DMS153 treated with DMSO at 0.1 percent for 48 hours (cell line): ENCODE measurements at regions not wholly inside any gene's neighbourhood (a gene's known extent, or its start where the extent isn't known, plus 50 kb on each side); places are given as distances from the start of the nearest gene placed in this dataset.

Source experiments
- DNase-seq: peaks from one replicate; lab custom pipeline; 2025; ENCODE audit not compliant: unreplicated experiment; lab: John Stamatoyannopoulos, UW

GRCh38 chr6:19440531-19440930 is 396.6 kb upstream of the ID4 start:
- DNase-seq, result no peak

- DNase-seq, result no peak
These were observed 393.8 kb upstream of the ID4 start for GRCh38 chr6:19443411-19443810.

- no peak for DNase-seq
These were observed 393.1 kb upstream of the ID4 start for GRCh38 chr6:19444041-19444440.

DNA sequence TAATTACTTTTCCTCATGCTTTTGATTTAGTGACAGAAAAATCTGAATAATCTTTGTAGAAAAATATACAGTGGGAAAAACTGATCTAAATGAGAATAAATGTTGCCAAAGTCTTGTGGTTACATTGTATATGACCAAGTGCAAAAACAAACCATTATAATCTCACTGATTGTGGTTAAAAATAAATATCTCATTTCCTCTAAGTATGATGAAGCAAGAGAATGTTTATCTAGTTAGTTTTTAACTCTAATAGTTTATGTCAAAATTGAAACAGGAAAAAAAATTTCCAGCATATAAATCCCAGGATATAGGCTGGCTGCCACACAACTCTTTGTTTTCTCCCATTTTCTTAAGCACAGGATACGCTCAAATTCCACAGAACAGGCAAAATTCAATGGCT is 392.7 kb upstream of the ID4 start:
- no peak for DNase-seq

- no peak for DNase-seq
These were observed 390.6 kb upstream of the ID4 start for GRCh38 chr6:19446570-19446969.

GRCh38 chr6:19450651-19451050 is 386.5 kb upstream of the ID4 start:
- no peak for DNase-seq

DNA sequence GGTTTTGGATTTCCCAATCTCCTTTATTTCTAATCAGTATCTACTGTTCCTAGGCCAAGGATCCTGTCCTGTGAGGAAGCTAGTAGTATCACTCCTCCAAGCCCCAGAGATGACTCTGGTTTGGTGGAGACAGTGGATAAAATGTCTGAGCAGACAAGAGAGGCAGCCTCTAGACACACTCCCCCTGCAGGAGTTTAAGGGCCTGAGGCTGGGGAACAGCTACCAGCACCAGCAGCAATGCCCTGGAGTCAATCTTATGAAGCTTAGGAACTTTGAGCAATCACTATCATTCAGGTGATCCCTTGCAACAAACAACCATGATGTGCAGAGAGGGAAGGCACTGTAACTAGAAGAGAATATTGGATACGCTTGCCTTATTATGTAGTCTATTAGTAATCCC is 384.7 kb upstream of the ID4 start:
- DNase-seq, result no peak

DNA sequence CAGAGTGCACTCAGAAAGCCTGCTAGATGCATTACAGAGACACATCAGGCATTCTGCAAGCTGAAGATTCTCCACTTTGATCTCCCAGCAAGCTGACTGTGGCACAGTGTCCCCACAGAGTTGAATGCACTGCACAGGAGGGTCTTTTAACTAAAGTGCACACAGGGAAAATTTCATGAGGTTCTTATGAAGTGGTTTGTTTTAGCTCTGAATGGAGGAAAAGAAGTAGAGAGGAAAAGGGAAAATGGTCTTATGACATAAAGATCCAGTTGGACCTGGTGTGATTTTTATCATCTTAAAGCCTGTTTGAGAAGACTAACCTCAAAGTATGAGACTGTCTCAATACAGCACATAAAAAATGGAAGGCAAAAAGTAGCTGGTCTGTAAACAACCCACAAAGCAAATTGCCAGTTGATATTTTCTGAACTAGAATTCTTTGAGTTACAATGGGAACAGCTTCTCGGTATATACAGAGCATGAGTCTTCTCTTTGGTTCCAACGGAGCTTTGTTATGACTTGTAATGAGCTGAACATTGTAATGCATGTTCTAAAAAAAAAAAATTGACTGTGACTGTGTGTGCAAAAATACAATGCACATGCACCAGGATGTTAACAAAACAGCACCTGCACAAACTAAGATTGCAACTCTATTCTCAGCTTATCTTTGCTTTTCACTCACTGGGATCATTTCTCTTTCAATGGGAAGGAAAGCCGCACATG is 383.0 kb upstream of the ID4 start:
- DNase-seq, result no peak

- DNase-seq, result no peak
These were observed 382.3 kb upstream of the ID4 start for GRCh38 chr6:19454721-19455392.

GRCh38 chr6:19463250-19463649 is 373.9 kb upstream of the ID4 start:
- DNase-seq, result no peak

DNA sequence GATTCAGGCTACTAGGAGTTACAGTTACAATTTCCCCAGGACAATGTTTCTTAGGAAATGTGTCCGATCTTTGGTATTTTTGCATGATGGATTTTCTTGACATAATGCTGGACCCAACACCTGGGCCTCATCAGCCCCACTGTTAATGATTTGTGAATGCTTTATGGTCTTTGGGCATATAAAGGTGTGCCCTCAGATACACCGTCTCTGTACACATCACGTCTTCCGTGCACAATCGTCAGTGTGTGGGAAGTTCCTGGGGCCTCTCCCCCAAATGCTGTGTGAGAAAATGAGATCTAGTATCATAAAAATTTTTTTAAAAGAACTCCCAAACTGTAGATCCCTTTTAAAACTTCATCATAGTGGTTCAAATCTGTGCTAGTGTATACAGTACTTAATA is 373.2 kb upstream of the ID4 start:
- DNase-seq, result no peak

DNA sequence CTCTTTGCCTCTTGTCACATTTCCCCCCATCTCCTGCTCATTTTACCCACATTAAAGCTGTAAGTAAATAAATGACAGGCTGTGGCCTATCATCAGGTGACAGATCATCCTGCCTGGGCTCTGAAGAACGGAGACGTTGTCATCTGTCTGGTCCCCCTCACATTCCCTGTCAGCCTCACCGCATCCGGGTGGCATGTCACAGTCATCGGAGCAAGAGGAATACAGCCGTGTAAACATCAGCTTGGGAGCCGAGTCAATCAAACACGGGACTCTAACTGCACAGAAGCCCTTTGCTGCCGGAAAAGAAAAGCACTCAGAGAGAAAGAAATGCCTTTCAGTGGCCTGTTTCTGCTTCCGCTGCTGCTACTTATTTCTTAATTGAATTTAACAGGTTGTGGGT is 371.9 kb upstream of the ID4 start:
- peak; percentile 59 for DNase-seq

- DNase-seq, result peak; percentile 50
These were observed 371.4 kb upstream of the ID4 start for GRCh38 chr6:19465760-19466159.

DNA sequence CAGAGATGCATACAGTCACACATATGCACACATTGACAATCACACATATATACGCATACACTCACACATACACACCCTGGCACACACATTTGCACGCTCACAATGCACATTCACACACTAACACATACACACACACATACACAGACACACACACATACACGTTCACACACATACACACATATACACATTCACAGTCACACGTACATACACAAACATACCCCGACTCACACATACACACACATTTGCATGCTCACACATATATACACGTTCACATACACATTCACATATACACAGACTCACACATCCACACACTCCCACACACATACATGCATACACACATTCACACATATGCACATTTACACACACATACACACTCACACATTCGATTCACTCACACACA is 366.8 kb upstream of the ID4 start:
- DNase-seq, result no peak

- DNase-seq, result no peak
These were observed 365.0 kb upstream of the ID4 start for GRCh38 chr6:19472153-19472552.

GRCh38 chr6:19472850-19473249 is 364.3 kb upstream of the ID4 start:
- DNase-seq, result no peak

GRCh38 chr6:19477563-19477962 is 359.6 kb upstream of the ID4 start:
- DNase-seq, result no peak

GRCh38 chr6:19478273-19478672 is 358.9 kb upstream of the ID4 start:
- no peak for DNase-seq

GRCh38 chr6:19478992-19479391 is 358.2 kb upstream of the ID4 start:
- DNase-seq, result no peak

DNA sequence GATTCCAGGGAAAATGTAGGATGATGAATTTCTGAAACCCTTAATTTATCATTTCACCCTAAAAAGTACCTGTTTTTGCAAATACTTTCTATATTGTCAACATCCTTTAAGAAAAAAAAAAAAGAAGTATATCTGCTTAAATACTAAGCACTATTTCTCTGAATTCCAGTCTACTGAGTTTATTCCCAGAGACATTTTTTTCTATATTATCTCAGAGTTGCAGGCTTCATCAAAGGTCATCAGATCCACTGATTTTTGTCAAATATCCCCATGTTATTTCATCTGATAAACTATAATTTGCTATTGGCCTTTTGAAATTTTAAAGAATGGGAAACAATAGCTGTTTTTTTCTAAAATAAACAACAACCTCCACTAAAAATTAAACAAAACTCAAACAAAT is 357.6 kb upstream of the ID4 start:
- no peak for DNase-seq

- peak; percentile 43 for DNase-seq
These were observed 344.3 kb upstream of the ID4 start for GRCh38 chr6:19492636-19493405.

GRCh38 chr6:19501737-19502245 is 335.4 kb upstream of the ID4 start:
- no peak for DNase-seq
